NCI-H69 (cell line): ENCODE measurements at regions not wholly inside any gene's neighbourhood (a gene's known extent, or its start where the extent isn't known, plus 50 kb on each side); places are given as distances from the start of the nearest gene placed in this dataset.

Experiments
- DNase-seq: peaks from one replicate; lab custom pipeline; 2025; lab: John Stamatoyannopoulos, UW

GRCh38 chr22:27292542-27293299 lies 508.8 kb downstream of the MN1 start:
- DNase-seq, result no peak

GRCh38 chr22:27293721-27294445 lies 507.7 kb downstream of the MN1 start:
- no peak for DNase-seq

GRCh38 chr22:27295040-27295439 lies 506.5 kb downstream of the MN1 start:
- no peak for DNase-seq

GRCh38 chr22:27295605-27296004 lies 506.0 kb downstream of the MN1 start:
- DNase-seq, result no peak

GRCh38 chr22:27296091-27296675 lies 505.4 kb downstream of the MN1 start:
- no peak for DNase-seq

- no peak for DNase-seq
Measured at GRCh38 chr22:27297125-27297524, 504.4 kb downstream of the MN1 start.

- DNase-seq, result no peak
Measured at GRCh38 chr22:27298332-27298731, 503.2 kb downstream of the MN1 start.

- no peak for DNase-seq
Measured at GRCh38 chr22:27298742-27299141, 502.8 kb downstream of the MN1 start.

GRCh38 chr22:27299181-27300085 lies 502.1 kb downstream of the MN1 start:
- DNase-seq, result no peak

GRCh38 chr22:27300536-27301285 lies 500.8 kb downstream of the MN1 start:
- no peak for DNase-seq

GRCh38 chr22:27302501-27302900 lies 499.1 kb downstream of the MN1 start:
- DNase-seq, result no peak

- no peak for DNase-seq
Measured at GRCh38 chr22:27303718-27304117, 497.8 kb downstream of the MN1 start.

GRCh38 chr22:27306771-27307170 lies 494.8 kb downstream of the MN1 start:
- DNase-seq, result no peak

GRCh38 chr22:27307545-27308247 lies 493.9 kb downstream of the MN1 start:
- DNase-seq, result no peak

- no peak for DNase-seq
Measured at GRCh38 chr22:27308513-27308912, 493.0 kb downstream of the MN1 start.

GRCh38 chr22:27309697-27310096 lies 491.9 kb downstream of the MN1 start:
- DNase-seq, result no peak

GRCh38 chr22:27310966-27311697 lies 490.4 kb downstream of the MN1 start:
- DNase-seq, result no peak

GRCh38 chr22:27311698-27312550 lies 489.6 kb downstream of the MN1 start:
- no peak for DNase-seq

GRCh38 chr22:27312565-27312964 lies 489.0 kb downstream of the MN1 start:
- DNase-seq, result no peak
